ENCODE measurements at regions not wholly inside any gene's neighbourhood (a gene's known extent, or its start where the extent isn't known, plus 50 kb on each side); places are given as distances from the start of the nearest gene placed in this dataset.
A peak's percentile ranks its signal among the peaks of the same experiment; 100 is the strongest.

DNA sequence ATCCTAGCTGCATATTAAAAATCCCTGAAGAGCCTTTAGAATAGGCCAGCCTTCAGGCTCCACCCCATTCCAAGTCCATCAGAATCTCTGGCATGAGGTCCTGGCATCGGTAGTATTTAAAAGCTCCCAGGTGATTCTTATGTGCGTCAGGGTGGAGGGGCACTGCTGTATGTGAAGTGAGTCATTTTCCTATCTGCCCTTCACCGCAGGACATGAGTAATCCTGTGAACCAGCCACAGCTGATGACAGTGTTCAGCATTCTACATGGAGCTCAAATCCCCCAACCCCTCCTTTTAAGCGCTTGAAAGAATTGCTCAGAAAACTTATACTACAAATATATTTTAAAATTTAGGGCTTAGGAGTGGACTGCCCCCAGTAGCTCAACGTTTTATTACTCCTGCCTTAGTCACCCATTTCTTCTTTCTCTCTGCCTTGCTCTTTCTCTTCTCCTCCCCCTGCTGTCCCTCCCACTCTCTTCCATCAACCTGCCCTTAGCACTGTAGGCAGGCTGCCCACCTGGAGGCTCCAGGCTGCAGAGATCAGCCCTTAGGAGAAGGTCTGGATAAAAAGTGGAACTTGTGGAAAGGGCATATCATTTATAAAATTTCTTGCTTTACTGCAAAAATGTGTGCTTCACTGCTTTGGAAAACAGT lies 73.8 kb upstream of the ZNF281 start:
- Histone ChIP-seq H3K9me3 (no peaks in the 10 kb centered on the region), H3K4me3 (no peak overlapping the region), H3K27me3 (no peaks in the 10 kb centered on the region), H3K4me1 (peaks cover 0 to 4% of the 10 kb centered on the region in 2 donors), H3K36me3 (no peaks in the 10 kb centered on the region), H3K27ac (no peak overlapping the region)
- in situ Hi-C loops (cut with MboI; ENCODE audit: low sequenced_read_pairs in 4 of 4) (loop anchor here (10.0 to 25.0 kb wide), 5 partner anchors 171 to 799 kb away; no protein-coding TSS in a partner anchor), intact Hi-C loops (cut with DNase I; ENCODE audit: low total_unique reads) (loop anchor here (10.0 kb wide), 1 partner anchor 179 kb away; no protein-coding TSS in a partner anchor)
- no peak for DNase-seq
- peak in 1 of 2 donors; percentile 21 for ATAC-seq
- TF ChIP-seq POLR2A (IDR thresholded peaks at IDR 0.05): no peak
- TF ChIP-seq, protein P1, sequence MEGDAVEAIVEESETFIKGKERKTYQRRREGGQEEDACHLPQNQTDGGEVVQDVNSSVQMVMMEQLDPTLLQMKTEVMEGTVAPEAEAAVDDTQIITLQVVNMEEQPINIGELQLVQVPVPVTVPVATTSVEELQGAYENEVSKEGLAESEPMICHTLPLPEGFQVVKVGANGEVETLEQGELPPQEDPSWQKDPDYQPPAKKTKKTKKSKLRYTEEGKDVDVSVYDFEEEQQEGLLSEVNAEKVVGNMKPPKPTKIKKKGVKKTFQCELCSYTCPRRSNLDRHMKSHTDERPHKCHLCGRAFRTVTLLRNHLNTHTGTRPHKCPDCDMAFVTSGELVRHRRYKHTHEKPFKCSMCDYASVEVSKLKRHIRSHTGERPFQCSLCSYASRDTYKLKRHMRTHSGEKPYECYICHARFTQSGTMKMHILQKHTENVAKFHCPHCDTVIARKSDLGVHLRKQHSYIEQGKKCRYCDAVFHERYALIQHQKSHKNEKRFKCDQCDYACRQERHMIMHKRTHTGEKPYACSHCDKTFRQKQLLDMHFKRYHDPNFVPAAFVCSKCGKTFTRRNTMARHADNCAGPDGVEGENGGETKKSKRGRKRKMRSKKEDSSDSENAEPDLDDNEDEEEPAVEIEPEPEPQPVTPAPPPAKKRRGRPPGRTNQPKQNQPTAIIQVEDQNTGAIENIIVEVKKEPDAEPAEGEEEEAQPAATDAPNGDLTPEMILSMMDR (IDR thresholded peaks at IDR 0.05 in 4 of 5, conservative IDR thresholded peaks at IDR 0.05 in 1 of 5): no peak

GRCh38 chr1:200480964-200481363 lies 71.1 kb upstream of the ZNF281 start:
- ATAC-seq: no peak
- DNase-seq: no peak
- no peaks in the 10 kb centered on the region for H3K27me3 ChIP-seq
- H3K27ac ChIP-seq: no peak overlapping the region
- no peaks in the 10 kb centered on the region for H3K4me1 ChIP-seq
- in situ Hi-C loops (cut with MboI; ENCODE audit: low sequenced_read_pairs in 4 of 4): loop anchor here (10.0 to 25.0 kb wide), 5 partner anchors 169 to 796 kb away; no protein-coding TSS in a partner anchor
- TF ChIP-seq, protein P1 (IDR thresholded peaks at IDR 0.05 in 4 of 5, conservative IDR thresholded peaks at IDR 0.05 in 1 of 5): no peak
- TF ChIP-seq POLR2A (IDR thresholded peaks at IDR 0.05): no peak
- H3K36me3 ChIP-seq: no peaks in the 10 kb centered on the region
- H3K4me3 ChIP-seq: no peak overlapping the region
- intact Hi-C loops (cut with DNase I; ENCODE audit: low total_unique reads): loop anchor here (10.0 kb wide), 1 partner anchor 176 kb away; no protein-coding TSS in a partner anchor
- H3K9me3 ChIP-seq: no peaks in the 10 kb centered on the region

DNA sequence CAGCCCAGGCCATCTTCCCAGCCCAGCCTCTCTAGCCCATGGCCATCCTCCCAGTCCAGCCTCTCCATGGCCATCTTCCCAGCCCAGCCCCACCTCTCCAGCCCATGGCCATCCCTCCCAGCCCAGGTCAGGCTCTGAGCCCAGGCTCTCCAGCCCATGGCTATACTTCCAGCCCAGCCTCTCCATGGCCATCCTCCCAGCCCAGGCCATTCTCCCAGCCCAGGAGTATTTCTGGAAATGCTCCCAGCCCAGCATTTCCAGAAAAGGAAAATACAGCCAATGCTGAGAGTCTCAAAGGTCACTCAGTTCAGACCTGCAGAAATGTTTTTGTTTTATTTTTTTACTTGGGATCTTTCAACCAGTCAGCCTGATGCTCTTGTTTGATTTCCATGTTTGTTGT lies 70.0 kb upstream of the ZNF281 start:
- TF ChIP-seq POLR2A (IDR thresholded peaks at IDR 0.05): no peak
- TF ChIP-seq, protein P1 (IDR thresholded peaks at IDR 0.05 in 4 of 5, conservative IDR thresholded peaks at IDR 0.05 in 1 of 5): no peak
- no peak for DNase-seq
- no peak overlapping the region for H3K4me3 ChIP-seq
- no peaks in the 10 kb centered on the region for H3K27me3 ChIP-seq
- no peaks in the 10 kb centered on the region for H3K9me3 ChIP-seq
- H3K4me1 ChIP-seq: no peaks in the 10 kb centered on the region
- no peak overlapping the region for H3K27ac ChIP-seq
- intact Hi-C loops (cut with DNase I; ENCODE audit: low total_unique reads) (loop anchor here (10.0 kb wide), 1 partner anchor 175 kb away; no protein-coding TSS in a partner anchor), in situ Hi-C loops (cut with MboI; ENCODE audit: low sequenced_read_pairs in 4 of 4) (loop anchor here (10.0 to 25.0 kb wide), 5 partner anchors 168 to 795 kb away; no protein-coding TSS in a partner anchor)
- ATAC-seq: no peak
- H3K36me3 ChIP-seq: no peaks in the 10 kb centered on the region

- H3K4me3 ChIP-seq: no peak overlapping the region
- H3K27ac ChIP-seq: no peak overlapping the region
- H3K36me3 ChIP-seq: no peaks in the 10 kb centered on the region
- ATAC-seq (no peak), DNase-seq (no peak)
- H3K4me1 ChIP-seq: no peaks in the 10 kb centered on the region
- peaks cover 0 to 5% (median 0%) of the 10 kb centered on the region in 3 donors for H3K27me3 ChIP-seq
- TF ChIP-seq, protein P1 (IDR thresholded peaks at IDR 0.05 in 4 of 5, conservative IDR thresholded peaks at IDR 0.05 in 1 of 5): no peak
- TF ChIP-seq POLR2A (IDR thresholded peaks at IDR 0.05): no peak
- in situ Hi-C loops (cut with MboI; ENCODE audit: low sequenced_read_pairs in 4 of 4): loop anchor here (25.0 kb wide), 3 partner anchors 167 to 342 kb away; no protein-coding TSS in a partner anchor
- intact Hi-C loops (cut with DNase I; ENCODE audit: low total_unique reads): no loop called here
- no peaks in the 10 kb centered on the region for H3K9me3 ChIP-seq
Observed at GRCh38 chr1:200478945-200479558, 69.2 kb upstream of the ZNF281 start.

All from gastrocnemius medialis (tissue), 4 donors.